Islet precursor cell (in vitro differentiated cells): ENCODE measurements at regions not wholly inside any gene's neighbourhood (a gene's known extent, or its start where the extent isn't known, plus 50 kb on each side); places are given as distances from the start of the nearest gene placed in this dataset.
"Not testable (repeated sequence)": the region's sequence is repeated elsewhere in the genome, so short reads cannot be mapped to it uniquely, and the experiment has no call there.

Experiments used
- DNase-seq: peaks from one replicate; pipeline ENCODE4 v3.0.0-alpha.2; 2018

- no peak for DNase-seq
Measured at GRCh38 chr1:116819081-116819480, 64.9 kb downstream of the CD2 start.

- no peak for DNase-seq
Measured at GRCh38 chr1:116820369-116820768, 66.1 kb downstream of the CD2 start.

- DNase-seq: no peak
Measured at GRCh38 chr1:116821763-116822162, 67.5 kb downstream of the CD2 start.

GRCh38 chr1:116824631-116825206 lies 70.5 kb downstream of the CD2 start:
- no peak for DNase-seq

GRCh38 chr1:116825207-116825719 lies 71.0 kb downstream of the CD2 start:
- no peak for DNase-seq

DNA sequence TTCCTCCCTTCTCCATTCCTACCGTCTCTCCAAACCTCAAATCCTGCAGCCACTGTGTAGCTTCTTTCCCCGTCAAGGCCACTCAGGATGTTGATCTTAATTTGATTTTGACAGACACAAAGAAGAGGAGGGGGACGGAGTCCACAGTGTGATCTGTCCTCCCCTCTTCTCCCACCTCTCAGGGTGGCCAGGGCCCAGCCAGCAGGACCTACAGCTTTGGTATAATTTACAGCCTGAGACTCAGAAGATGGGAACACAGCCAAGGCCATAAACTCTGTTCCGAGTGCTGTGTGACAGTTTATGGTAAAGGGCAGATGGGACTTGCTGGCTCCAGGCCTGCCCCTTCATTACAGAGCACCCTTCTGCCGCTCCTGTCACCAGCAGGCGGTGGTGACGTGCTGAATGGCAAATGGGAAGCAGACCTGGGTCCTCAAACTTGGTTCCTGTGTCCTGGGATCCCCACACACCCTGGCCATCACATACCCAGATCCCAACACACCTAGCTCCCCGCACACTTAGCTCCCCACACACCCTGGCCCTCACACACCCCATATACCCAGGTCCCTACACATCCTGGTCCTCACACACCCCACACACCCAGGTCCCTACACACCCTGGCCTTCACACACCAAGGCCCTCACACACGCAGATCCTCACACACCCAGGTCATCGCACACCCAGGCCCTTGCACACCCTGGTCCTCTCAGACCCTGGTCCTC lies 71.6 kb downstream of the CD2 start:
- DNase-seq: no peak

- peak; percentile 84 for DNase-seq
Measured at GRCh38 chr1:116826818-116827606, 72.8 kb downstream of the CD2 start.

DNA sequence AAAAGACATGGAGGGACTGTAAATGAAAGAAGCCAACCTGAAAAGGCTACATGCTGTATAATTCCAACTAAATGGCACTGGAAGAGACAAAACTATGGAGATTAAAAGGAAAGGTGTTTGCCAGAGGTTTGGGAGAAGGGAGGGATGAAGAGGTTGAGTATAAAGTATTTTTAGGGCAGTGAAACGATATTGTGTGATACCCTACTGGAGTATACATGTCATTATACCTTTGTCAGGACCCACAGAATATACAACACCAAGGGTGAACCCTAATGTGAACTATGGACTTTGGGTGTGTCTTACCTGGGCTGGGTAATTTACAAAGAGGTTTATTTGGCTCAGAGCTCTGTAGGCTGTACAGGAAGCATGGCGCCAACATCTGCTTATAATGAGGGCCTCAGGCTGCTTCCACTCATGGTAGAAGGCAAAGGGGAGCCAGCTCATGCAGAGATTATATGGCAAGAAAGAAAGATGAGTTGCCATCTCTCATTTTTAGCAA lies 73.4 kb downstream of the CD2 start:
- no peak for DNase-seq

DNA sequence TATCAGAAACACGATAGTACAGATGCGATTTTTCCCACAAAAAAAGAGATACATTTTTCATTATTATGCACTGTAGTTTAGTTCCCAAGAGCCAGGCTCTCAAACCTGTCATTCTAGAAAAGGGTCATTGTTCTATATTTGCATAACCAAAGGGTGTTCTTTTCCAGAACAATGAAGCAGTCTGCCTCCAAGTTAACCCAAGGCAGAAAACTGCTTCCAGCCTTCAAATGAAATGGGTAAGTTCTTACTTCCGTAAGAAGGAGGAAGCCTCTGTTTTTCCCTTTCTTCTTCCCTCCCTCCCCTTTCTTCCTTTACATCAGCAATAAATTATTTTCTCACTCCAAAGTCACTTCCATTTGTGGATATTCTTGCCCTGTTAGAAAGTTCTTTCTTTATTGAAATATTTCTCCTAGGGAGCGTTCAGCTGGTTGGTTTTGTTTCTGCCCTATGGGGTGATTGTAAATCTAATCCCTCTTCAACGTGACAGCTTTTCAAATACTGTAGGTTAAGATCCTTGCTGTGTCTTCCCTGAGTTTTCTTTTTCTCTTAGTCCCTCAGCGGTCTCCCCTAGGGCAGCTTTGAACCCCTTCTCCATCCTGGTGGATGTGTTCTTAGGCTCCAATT lies 77.3 kb upstream of the PTGFRN start:
- DNase-seq: no peak

- DNase-seq: no peak
Measured at GRCh38 chr1:116832932-116833578, 76.7 kb upstream of the PTGFRN start.

- no peak for DNase-seq
Measured at GRCh38 chr1:116833718-116834117, 76.0 kb upstream of the PTGFRN start.

- no peak for DNase-seq
Measured at GRCh38 chr1:116834595-116834994, 75.1 kb upstream of the PTGFRN start.

DNA sequence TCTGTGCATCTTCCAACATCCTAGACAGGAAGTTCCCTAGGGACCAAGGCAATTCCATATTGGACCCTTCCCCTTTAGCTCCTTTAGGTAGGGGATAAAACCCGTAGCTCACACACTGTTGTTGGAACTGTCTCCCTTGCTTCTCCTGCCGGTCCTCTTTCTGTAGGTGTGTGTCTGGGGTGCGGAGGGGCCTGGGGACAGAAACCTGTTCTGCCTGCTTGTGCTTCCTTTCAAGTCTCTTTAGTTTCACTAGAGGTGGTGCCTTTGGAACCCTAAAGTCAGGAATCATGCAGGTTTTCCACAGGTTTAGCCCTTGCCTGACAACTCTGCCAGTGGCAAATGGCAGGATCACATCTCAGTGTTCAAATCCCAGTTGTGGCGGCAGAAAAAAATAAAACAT lies 74.6 kb upstream of the PTGFRN start:
- DNase-seq: no peak

- no peak for DNase-seq
Measured at GRCh38 chr1:116836099-116836498, 73.6 kb upstream of the PTGFRN start.

- DNase-seq: no peak
Measured at GRCh38 chr1:116841569-116842344, 68.0 kb upstream of the PTGFRN start.

DNA sequence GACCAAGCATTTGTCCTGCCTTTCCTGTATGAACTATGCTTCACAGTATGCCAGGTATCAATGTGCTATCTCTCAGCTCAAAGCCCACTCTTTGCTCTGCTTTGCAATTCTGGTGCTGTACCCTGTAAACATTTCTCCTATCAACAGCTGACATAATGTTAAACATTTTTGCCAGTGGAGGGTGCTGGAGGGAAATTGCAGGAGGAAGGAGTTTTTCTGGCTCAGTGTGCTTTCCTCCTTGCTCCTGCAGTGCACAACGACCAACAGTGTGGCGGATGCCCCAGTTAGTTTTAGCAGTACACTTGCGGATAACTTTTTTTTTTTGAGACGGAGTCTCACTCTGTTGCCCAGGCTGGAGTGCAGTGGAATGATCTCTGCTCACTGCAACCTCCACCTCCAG lies 67.1 kb upstream of the PTGFRN start:
- DNase-seq: no peak

DNA sequence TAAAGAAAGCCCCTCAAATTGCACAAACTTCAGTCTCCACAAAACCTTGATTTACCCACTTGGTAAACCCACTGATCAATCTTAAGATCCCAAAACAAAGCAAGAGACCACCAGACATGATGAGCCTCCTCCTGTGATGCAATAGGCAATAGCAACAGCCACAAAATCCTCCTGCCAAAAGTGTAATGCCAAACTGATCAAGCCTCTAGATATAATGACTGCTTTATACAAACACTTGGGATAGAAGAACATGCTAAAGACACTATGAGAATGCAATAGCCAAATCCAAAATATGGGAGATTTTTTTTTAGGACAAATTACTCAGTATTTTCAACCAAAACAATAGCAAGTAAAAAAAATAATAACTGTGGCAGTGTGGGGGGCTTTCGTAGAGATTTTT lies 64.9 kb upstream of the PTGFRN start:
- no peak for DNase-seq

GRCh38 chr1:116847190-116847589 lies 62.5 kb upstream of the PTGFRN start:
- DNase-seq: no peak

GRCh38 chr1:116847688-116848531 lies 61.8 kb upstream of the PTGFRN start:
- DNase-seq: no peak

GRCh38 chr1:116850436-116850835 lies 59.3 kb upstream of the PTGFRN start:
- no peak for DNase-seq

DNA sequence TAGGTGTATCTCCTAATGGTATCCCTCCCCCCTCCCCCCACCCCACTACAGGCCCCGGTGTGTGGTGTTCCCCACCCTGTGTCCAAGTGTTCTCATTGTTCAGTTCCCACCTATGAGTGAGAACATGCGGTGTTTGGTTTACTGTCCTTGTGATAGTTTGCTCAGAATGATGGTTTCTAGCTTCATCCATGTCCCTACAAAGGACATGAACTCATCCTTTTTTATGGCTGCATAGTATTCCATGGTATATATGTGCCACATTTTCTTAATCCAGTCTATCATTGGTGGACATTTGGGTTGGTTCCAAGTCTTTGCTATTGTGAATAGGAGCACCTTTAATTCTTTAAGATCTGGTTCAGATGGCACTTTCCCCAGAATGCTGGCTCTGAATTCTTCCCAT lies 58.5 kb upstream of the PTGFRN start:
- not testable (repeated sequence) for DNase-seq
